ENCODE measurements at regions not wholly inside any gene's neighbourhood (a gene's known extent, or its start where the extent isn't known, plus 50 kb on each side); places are given as distances from the start of the nearest gene placed in this dataset.
"Not testable (repeated sequence)": the region's sequence is repeated elsewhere in the genome, so short reads cannot be mapped to it uniquely, and the experiment has no call there.

- DNase-seq (ENCODE audit: low spot score): no peak
- in situ Hi-C loops (cut with MboI; ENCODE audit: low pct_unique_long_range_greater_than_20kb, low sequenced_read_pairs, unreplicated experiment): no loop called here
- no peak for TF ChIP-seq CTCF (IDR thresholded peaks at IDR 0.05; ENCODE audit: extremely low read depth, insufficient read depth, missing control alignments)
Observed at GRCh38 chr6:113782636-113783035, 74.5 kb upstream of the MARCKS start.

- no peak for TF ChIP-seq CTCF (IDR thresholded peaks at IDR 0.05; ENCODE audit: extremely low read depth, insufficient read depth, missing control alignments)
- in situ Hi-C loops (cut with MboI; ENCODE audit: low pct_unique_long_range_greater_than_20kb, low sequenced_read_pairs, unreplicated experiment): no loop called here
- DNase-seq (ENCODE audit: low spot score): no peak
Observed at GRCh38 chr6:113786168-113786567, 71.0 kb upstream of the MARCKS start.

DNA sequence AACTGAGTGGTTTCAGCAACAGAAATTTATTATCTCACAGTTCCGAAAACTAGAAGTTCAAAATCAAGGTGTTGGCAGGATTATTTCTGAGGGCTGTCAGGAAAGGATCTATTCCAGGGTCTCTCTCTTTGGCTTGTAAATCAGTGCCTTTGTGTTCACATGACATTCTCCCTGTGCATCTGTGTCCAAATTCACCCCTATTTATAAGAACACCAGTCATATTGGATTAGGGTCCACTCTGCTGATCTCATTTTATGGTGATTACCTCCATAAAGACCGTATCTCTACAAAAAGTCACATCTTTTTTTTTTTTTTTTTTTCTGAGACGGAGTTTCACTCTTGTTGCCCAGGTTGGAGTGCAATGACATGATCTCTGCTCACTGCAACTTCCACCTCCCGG lies 68.6 kb upstream of the MARCKS start:
- TF ChIP-seq CTCF (IDR thresholded peaks at IDR 0.05; ENCODE audit: extremely low read depth, insufficient read depth, missing control alignments): no peak
- DNase-seq (ENCODE audit: low spot score): no peak
- in situ Hi-C loops (cut with MboI; ENCODE audit: low pct_unique_long_range_greater_than_20kb, low sequenced_read_pairs, unreplicated experiment): no loop called here

GRCh38 chr6:113791225-113791624 lies 65.9 kb upstream of the MARCKS start:
- DNase-seq (ENCODE audit: low spot score); in situ Hi-C loops (cut with MboI; ENCODE audit: low pct_unique_long_range_greater_than_20kb, low sequenced_read_pairs, unreplicated experiment): not testable (repeated sequence)

DNA sequence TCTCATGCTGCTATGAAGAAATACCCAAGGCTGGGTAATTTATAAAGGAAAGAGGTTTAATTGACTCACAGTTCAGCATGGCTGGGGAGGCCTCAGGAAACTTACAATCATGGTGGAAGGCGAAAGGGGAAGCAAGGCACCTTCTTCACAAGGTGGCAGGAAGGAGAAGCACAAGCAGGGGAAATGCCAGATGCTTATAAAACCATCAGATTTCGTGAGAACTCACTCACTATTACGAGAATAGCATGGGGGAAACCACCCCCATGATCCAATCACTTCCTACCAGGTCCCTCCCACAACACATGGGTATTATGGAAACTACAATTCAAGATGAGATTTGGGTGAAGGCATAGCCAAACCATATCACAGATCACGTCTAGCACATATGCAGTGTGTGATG lies 61.8 kb upstream of the MARCKS start:
- DNase-seq (ENCODE audit: low spot score); in situ Hi-C loops (cut with MboI; ENCODE audit: low pct_unique_long_range_greater_than_20kb, low sequenced_read_pairs, unreplicated experiment): not testable (repeated sequence)

- no peak for DNase-seq (ENCODE audit: low spot score)
- in situ Hi-C loops (cut with MboI; ENCODE audit: low pct_unique_long_range_greater_than_20kb, low sequenced_read_pairs, unreplicated experiment): no loop called here
- TF ChIP-seq CTCF (IDR thresholded peaks at IDR 0.05; ENCODE audit: extremely low read depth, insufficient read depth, missing control alignments): no peak
Observed at GRCh38 chr6:113796038-113796437, 61.1 kb upstream of the MARCKS start.

DNA sequence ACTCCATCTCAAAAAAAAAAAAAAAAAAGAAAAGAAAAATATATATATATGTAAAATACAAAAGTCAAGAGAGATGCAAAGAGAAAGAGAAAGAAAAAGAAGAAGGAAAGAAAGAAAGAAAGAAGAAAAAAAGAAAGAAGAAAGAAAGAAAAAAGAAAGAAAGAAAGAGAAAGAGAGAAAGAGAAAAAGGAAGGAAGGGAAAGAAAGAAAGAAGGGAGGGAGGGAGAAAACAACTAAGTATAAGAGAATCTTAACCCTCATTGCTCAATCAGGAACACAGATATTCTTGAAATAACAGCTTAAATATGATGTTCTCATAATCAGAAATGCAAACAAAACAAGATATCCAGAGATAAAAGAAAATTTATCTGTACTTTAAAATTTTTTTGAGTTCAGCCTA lies 54.4 kb upstream of the MARCKS start:
- in situ Hi-C loops (cut with MboI; ENCODE audit: low pct_unique_long_range_greater_than_20kb, low sequenced_read_pairs, unreplicated experiment): no loop called here
- TF ChIP-seq CTCF (IDR thresholded peaks at IDR 0.05; ENCODE audit: extremely low read depth, insufficient read depth, missing control alignments): no peak

GRCh38 chr6:113805173-113805790 lies 51.9 kb upstream of the MARCKS start:
- in situ Hi-C loops (cut with MboI; ENCODE audit: low pct_unique_long_range_greater_than_20kb, low sequenced_read_pairs, unreplicated experiment): no loop called here
- peak; percentile 61 for DNase-seq (ENCODE audit: low spot score)
- no peak for TF ChIP-seq CTCF (IDR thresholded peaks at IDR 0.05; ENCODE audit: extremely low read depth, insufficient read depth, missing control alignments)

More for the DNA sequence above, 54.4 kb upstream of the MARCKS start:
- DNase-seq (ENCODE audit: low spot score): no peak
